ENCODE measurements at regions not wholly inside any gene's neighbourhood (a gene's known extent, or its start where the extent isn't known, plus 50 kb on each side); places are given as distances from the start of the nearest gene placed in this dataset.

- no peak for DNase-seq (ENCODE audit: low read depth)
- no peak for TF ChIP-seq CTCF (IDR thresholded peaks at IDR 0.05; ENCODE audit: insufficient read depth, low read depth, low read length, missing control alignments)
- no peak overlapping the region for H3K4me3 ChIP-seq (ENCODE audit: low read length)
Observed at GRCh38 chr4:166518315-166518714, 645.3 kb downstream of the TLL1 start.

- H3K4me3 ChIP-seq (ENCODE audit: low read length) = no peak overlapping the region
- TF ChIP-seq CTCF (IDR thresholded peaks at IDR 0.05; ENCODE audit: insufficient read depth, low read depth, low read length, missing control alignments) = no peak
- DNase-seq (ENCODE audit: low read depth) = no peak
Observed at GRCh38 chr4:166518776-166519175, 645.7 kb downstream of the TLL1 start.

GRCh38 chr4:166519774-166520173 lies 646.7 kb downstream of the TLL1 start:
- H3K4me3 ChIP-seq (ENCODE audit: low read length) = no peak overlapping the region
- no peak for TF ChIP-seq CTCF (IDR thresholded peaks at IDR 0.05; ENCODE audit: insufficient read depth, low read depth, low read length, missing control alignments)
- no peak for DNase-seq (ENCODE audit: low read depth)

- TF ChIP-seq CTCF (IDR thresholded peaks at IDR 0.05; ENCODE audit: insufficient read depth, low read depth, low read length, missing control alignments) = no peak
- no peak overlapping the region for H3K4me3 ChIP-seq (ENCODE audit: low read length)
- DNase-seq (ENCODE audit: low read depth) = no peak
Observed at GRCh38 chr4:166527500-166527899, 654.5 kb downstream of the TLL1 start.

- no peak overlapping the region for H3K4me3 ChIP-seq (ENCODE audit: low read length)
- no peak for TF ChIP-seq CTCF (IDR thresholded peaks at IDR 0.05; ENCODE audit: insufficient read depth, low read depth, low read length, missing control alignments)
- DNase-seq (ENCODE audit: low read depth) = no peak
Observed at GRCh38 chr4:166531703-166532102, 658.7 kb downstream of the TLL1 start.

- H3K4me3 ChIP-seq (ENCODE audit: low read length) = no peak overlapping the region
- TF ChIP-seq CTCF (IDR thresholded peaks at IDR 0.05; ENCODE audit: insufficient read depth, low read depth, low read length, missing control alignments) = no peak
- no peak for DNase-seq (ENCODE audit: low read depth)
Observed at GRCh38 chr4:166535865-166536264, 662.8 kb downstream of the TLL1 start.

GRCh38 chr4:166538491-166539005 lies 665.5 kb downstream of the TLL1 start:
- DNase-seq (ENCODE audit: low read depth) = peak; percentile 9
- no peak overlapping the region for H3K4me3 ChIP-seq (ENCODE audit: low read length)
- TF ChIP-seq CTCF (IDR thresholded peaks at IDR 0.05; ENCODE audit: insufficient read depth, low read depth, low read length, missing control alignments) = no peak

All from epithelial cell of esophagus (primary cell).